RWPE1 (cell line): ENCODE measurements at regions not wholly inside any gene's neighbourhood (a gene's known extent, or its start where the extent isn't known, plus 50 kb on each side); places are given as distances from the start of the nearest gene placed in this dataset.
A peak's percentile ranks its signal among the peaks of the same experiment; 100 is the strongest.
"Not testable (repeated sequence)": the region's sequence is repeated elsewhere in the genome, so short reads cannot be mapped to it uniquely, and the experiment has no call there.

ENCODE experiments used
- CTCF ChIA-PET: fragments of 350-600 bp; sonication (Branson Sonifier 250); formaldehyde crosslinking; extraction: SDS; loops from one replicate; lab custom pipeline; 2021; lab: Yijun Ruan, JAX
- POLR2A ChIA-PET: fragments of 400-600 bp; formaldehyde crosslinking; extraction: SDS; loops from one replicate; lab custom pipeline; 2020; ENCODE audit warnings: antibody characterized with exemption; ENCODE audit not compliant: low non-redundant PET; lab: Yijun Ruan, JAX
- DNase-seq: peaks from one replicate; pipeline ENCODE4 v3.0.0; 2012; ENCODE audit warnings: low spot score
- H3K27ac ChIP-seq: fragments of 450-650 bp; 2 replicates; pipeline ENCODE4 v1.5.1; 2017
- TF ChIP-seq, protein P1 (sequence below): fragments of 450-650 bp; conservative IDR thresholded peaks from 2 replicates; pipeline ENCODE4 v1.5.1; 2017; ENCODE audit warnings: low read depth, mild to moderate bottlenecking

DNA sequence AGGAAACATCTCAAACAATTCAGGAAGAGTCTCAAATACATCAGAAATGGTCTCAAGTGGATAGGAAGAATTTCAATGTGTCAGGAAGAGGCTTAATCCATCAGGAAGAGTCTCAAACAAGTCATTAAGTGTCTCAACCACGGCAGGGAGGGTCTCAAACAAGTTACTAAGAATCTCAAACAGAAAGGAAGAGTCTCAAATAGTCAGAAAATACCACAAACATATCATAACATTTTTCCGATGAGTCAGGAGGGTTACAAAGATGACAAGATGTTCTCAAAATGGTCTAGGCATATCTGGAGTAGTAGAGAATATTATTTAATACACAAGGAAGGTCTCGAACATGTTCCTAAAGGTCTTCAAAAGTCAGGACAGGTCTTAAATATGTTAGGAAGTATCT, 109.3 kb upstream of the USP9X start:
- POLR2A ChIA-PET = no interaction called here

DNA sequence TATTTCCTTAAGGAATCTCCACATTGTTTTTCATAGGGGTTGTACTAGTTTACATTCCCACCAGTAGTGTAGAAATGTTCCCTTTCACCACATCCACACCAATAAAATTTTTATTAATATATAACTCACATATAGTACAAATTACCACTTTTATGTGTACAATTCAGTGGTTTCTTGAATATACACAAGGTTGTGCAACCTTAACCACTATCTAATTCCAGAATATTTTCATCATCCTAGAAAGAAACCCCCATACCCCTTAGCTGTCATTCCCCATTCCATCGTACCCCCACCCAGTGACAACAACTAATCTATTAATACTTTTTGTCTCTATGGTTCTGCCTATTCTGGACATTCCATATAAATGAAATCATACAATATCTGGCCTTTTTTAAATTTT, 108.3 kb upstream of the USP9X start:
- POLR2A ChIA-PET = no interaction called here
- CTCF ChIA-PET = no interaction called here
- DNase-seq = no peak
- no peak overlapping the region for H3K27ac ChIP-seq
- TF ChIP-seq, protein P1, sequence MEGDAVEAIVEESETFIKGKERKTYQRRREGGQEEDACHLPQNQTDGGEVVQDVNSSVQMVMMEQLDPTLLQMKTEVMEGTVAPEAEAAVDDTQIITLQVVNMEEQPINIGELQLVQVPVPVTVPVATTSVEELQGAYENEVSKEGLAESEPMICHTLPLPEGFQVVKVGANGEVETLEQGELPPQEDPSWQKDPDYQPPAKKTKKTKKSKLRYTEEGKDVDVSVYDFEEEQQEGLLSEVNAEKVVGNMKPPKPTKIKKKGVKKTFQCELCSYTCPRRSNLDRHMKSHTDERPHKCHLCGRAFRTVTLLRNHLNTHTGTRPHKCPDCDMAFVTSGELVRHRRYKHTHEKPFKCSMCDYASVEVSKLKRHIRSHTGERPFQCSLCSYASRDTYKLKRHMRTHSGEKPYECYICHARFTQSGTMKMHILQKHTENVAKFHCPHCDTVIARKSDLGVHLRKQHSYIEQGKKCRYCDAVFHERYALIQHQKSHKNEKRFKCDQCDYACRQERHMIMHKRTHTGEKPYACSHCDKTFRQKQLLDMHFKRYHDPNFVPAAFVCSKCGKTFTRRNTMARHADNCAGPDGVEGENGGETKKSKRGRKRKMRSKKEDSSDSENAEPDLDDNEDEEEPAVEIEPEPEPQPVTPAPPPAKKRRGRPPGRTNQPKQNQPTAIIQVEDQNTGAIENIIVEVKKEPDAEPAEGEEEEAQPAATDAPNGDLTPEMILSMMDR = no peak

More for the DNA sequence above, 109.3 kb upstream of the USP9X start:
- TF ChIP-seq, protein P1 = no peak
- no peak for DNase-seq
- CTCF ChIA-PET = no interaction called here
- H3K27ac ChIP-seq = no peak overlapping the region

GRCh38 chrX:40984962-40985361, 100.3 kb upstream of the USP9X start:
- ChIA-PET POLR2A (no interaction called here), CTCF (no interaction called here)
- no peak for DNase-seq
- TF ChIP-seq, protein P1 = no peak
- H3K27ac ChIP-seq = no peak overlapping the region

DNA sequence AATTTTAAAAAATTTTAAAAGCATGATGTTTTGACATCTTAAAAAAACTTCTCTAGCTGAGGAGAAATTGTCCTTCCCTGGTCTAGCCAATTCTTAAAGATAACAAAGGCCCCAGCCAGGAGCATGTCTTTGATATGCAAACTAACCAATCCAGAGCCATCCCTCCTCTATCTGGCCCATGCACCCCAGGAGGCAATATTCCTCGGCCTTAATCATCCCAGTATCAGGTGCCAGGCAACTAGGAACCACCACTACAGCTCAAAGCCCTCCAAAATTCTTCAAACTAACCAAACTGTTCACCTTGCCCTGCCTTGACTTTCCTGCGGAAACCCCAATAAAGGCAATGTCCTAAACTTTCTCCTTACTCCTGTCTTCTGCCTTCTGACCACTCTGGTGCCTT, 97.8 kb upstream of the USP9X start:
- DNase-seq = no peak
- ChIA-PET POLR2A (no interaction called here), CTCF (no interaction called here)
- no peak overlapping the region for H3K27ac ChIP-seq
- TF ChIP-seq, protein P1 = no peak

DNA sequence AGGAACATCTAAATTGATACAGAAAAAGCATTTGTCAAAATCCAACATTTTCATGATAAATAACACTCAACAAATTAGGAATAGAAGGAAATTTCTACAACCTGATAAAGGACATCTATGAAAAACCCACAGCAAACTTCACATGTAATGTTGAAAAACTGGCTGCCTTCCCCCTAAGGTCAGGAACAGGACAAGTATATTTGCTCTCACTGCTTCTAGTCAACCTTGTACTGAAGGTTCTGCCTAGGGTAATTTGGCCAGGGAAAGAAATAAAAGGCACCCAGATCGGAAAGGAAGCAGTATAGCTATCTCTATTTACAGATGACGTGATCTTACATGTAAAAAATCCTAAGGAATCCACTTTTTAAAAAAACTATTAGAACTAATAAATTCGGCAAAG, 97.1 kb upstream of the USP9X start:
- DNase-seq = no peak
- TF ChIP-seq, protein P1 = no peak
- no peak overlapping the region for H3K27ac ChIP-seq
- ChIA-PET POLR2A (no interaction called here), CTCF (no interaction called here)

- POLR2A ChIA-PET, CTCF ChIA-PET, DNase-seq: not testable (repeated sequence)
These were observed 91.8 kb upstream of the USP9X start for GRCh38 chrX:40993395-40993794.

GRCh38 chrX:40996886-40997530, 88.2 kb upstream of the USP9X start:
- CTCF ChIA-PET = no interaction called here
- no peak overlapping the region for H3K27ac ChIP-seq

More at GRCh38 chrX:40993395-40993794, 91.8 kb upstream of the USP9X start:
- H3K27ac ChIP-seq = not testable (repeated sequence)

More at GRCh38 chrX:40996886-40997530, 88.2 kb upstream of the USP9X start:
- POLR2A ChIA-PET = no interaction called here
- peak; percentile 6 for DNase-seq
- TF ChIP-seq, protein P1 = no peak
